ENCODE measurements at regions not wholly inside any gene's neighbourhood (a gene's known extent, or its start where the extent isn't known, plus 50 kb on each side); places are given as distances from the start of the nearest gene placed in this dataset.

GRCh38 chr12:84550518-84550917 is 362.1 kb downstream of the SLC6A15 start:
- H2BK15ac ChIP-seq (ENCODE audit: low read length) = no peak overlapping the region
- H3K4me1 ChIP-seq (ENCODE audit: control insufficient read depth in 2 of 2, insufficient read depth in 1 of 2, low read depth in 1 of 2, low read length in 2 of 2) = no peaks in the 10 kb centered on the region
- H3K27ac ChIP-seq (replicated peaks; ENCODE audit: low read length) = no peak overlapping the region
- no peak overlapping the region for H2BK120ac ChIP-seq (ENCODE audit: low read depth, low read length)
- H4K91ac ChIP-seq (ENCODE audit: low read depth, low read length, poor library complexity) = no peak overlapping the region
- no CpG with 5 or more reads among the region's 1 CpG for WGBS, 2 donors (ENCODE audit: extremely low coverage in 2 of 2, insufficient read length in 2 of 2, insufficient replicate concordance in 1 of 2)
- no peak overlapping the region for H3K9ac ChIP-seq (ENCODE audit: low read depth, low read length, poor library complexity)
- no peaks in the 10 kb centered on the region for H3K9me3 ChIP-seq (replicated peaks in 1 of 2; ENCODE audit: control insufficient read depth in 2 of 2, insufficient read depth in 1 of 2, low read depth in 1 of 2, low read length in 2 of 2)
- H3K18ac ChIP-seq (ENCODE audit: low read length) = no peak overlapping the region
- no peak overlapping the region for H3K4me2 ChIP-seq (ENCODE audit: insufficient read depth, low read length, poor library complexity, severe bottlenecking)
- no peak overlapping the region for H3K4me3 ChIP-seq (ENCODE audit: low read length in 2 of 2)
- no peak overlapping the region for H4K8ac ChIP-seq (ENCODE audit: low read depth, low read length)
- H2AK5ac ChIP-seq (ENCODE audit: low read depth, low read length) = no peak overlapping the region
- no peak overlapping the region for H3K4ac ChIP-seq (ENCODE audit: low read length)
- H2AFZ ChIP-seq (ENCODE audit: low read length) = peak overlapping the region; percentile 55
- no peak for DNase-seq (ENCODE audit: low spot score)
- H3K14ac ChIP-seq (ENCODE audit: low read length) = no peak overlapping the region
- no peak overlapping the region for H2BK12ac ChIP-seq (ENCODE audit: low read length)
- H2BK5ac ChIP-seq (ENCODE audit: low read length) = no peak overlapping the region
- no peaks in the 10 kb centered on the region for H3K36me3 ChIP-seq (replicated peaks in 1 of 2; ENCODE audit: control insufficient read depth in 2 of 2, insufficient read depth in 2 of 2, low read length in 2 of 2)
- H3K27me3 ChIP-seq (ENCODE audit: control insufficient read depth in 3 of 3, insufficient read depth in 3 of 3, low read depth in 1 of 3, low read length in 3 of 3) = no peaks in the 10 kb centered on the region
- H3K23ac ChIP-seq (ENCODE audit: low read depth, low read length, poor library complexity) = no peak overlapping the region
- H3K79me1 ChIP-seq (ENCODE audit: low read depth, low read length) = no peaks in the 10 kb centered on the region

GRCh38 chr12:84542289-84542688 is 370.3 kb downstream of the SLC6A15 start:
- Histone ChIP-seq H3K4me2 (ENCODE audit: insufficient read depth, low read length, poor library complexity, severe bottlenecking) (no peak overlapping the region), H3K27ac (replicated peaks; ENCODE audit: low read length) (no peak overlapping the region), H3K9me3 (replicated peaks in 1 of 2; ENCODE audit: control insufficient read depth in 2 of 2, insufficient read depth in 1 of 2, low read depth in 1 of 2, low read length in 2 of 2) (no peaks in the 10 kb centered on the region), H3K14ac (ENCODE audit: low read length) (no peak overlapping the region), H4K91ac (ENCODE audit: low read depth, low read length, poor library complexity) (no peak overlapping the region), H2BK12ac (ENCODE audit: low read length) (no peak overlapping the region), H2AK5ac (ENCODE audit: low read depth, low read length) (no peak overlapping the region), H3K9ac (ENCODE audit: low read depth, low read length, poor library complexity) (no peak overlapping the region), H2BK15ac (ENCODE audit: low read length) (no peak overlapping the region), H3K27me3 (ENCODE audit: control insufficient read depth in 3 of 3, insufficient read depth in 3 of 3, low read depth in 1 of 3, low read length in 3 of 3) (no peaks in the 10 kb centered on the region), H3K23ac (ENCODE audit: low read depth, low read length, poor library complexity) (no peak overlapping the region), H2BK120ac (ENCODE audit: low read depth, low read length) (no peak overlapping the region), H3K36me3 (replicated peaks in 1 of 2; ENCODE audit: control insufficient read depth in 2 of 2, insufficient read depth in 2 of 2, low read length in 2 of 2) (no peaks in the 10 kb centered on the region), H3K4ac (ENCODE audit: low read length) (no peak overlapping the region), H3K79me1 (ENCODE audit: low read depth, low read length) (no peaks in the 10 kb centered on the region), H3K4me1 (ENCODE audit: control insufficient read depth in 2 of 2, insufficient read depth in 1 of 2, low read depth in 1 of 2, low read length in 2 of 2) (no peaks in the 10 kb centered on the region), H3K18ac (ENCODE audit: low read length) (no peak overlapping the region), H2AFZ (ENCODE audit: low read length) (no peak overlapping the region), H3K4me3 (ENCODE audit: low read length in 2 of 2) (no peak overlapping the region), H4K8ac (ENCODE audit: low read depth, low read length) (no peak overlapping the region), H2BK5ac (ENCODE audit: low read length) (no peak overlapping the region)
- DNase-seq (ENCODE audit: low spot score) = no peak

GRCh38 chr12:84537666-84538065 is 374.9 kb downstream of the SLC6A15 start:
- Histone ChIP-seq H2BK12ac (ENCODE audit: low read length) (no peak overlapping the region), H3K4me2 (ENCODE audit: insufficient read depth, low read length, poor library complexity, severe bottlenecking) (no peak overlapping the region), H2AFZ (ENCODE audit: low read length) (no peak overlapping the region), H3K27me3 (ENCODE audit: control insufficient read depth in 3 of 3, insufficient read depth in 3 of 3, low read depth in 1 of 3, low read length in 3 of 3) (no peaks in the 10 kb centered on the region), H3K9me3 (replicated peaks in 1 of 2; ENCODE audit: control insufficient read depth in 2 of 2, insufficient read depth in 1 of 2, low read depth in 1 of 2, low read length in 2 of 2) (no peaks in the 10 kb centered on the region), H3K4ac (ENCODE audit: low read length) (no peak overlapping the region), H2BK15ac (ENCODE audit: low read length) (no peak overlapping the region), H3K14ac (ENCODE audit: low read length) (no peak overlapping the region), H2BK5ac (ENCODE audit: low read length) (no peak overlapping the region), H3K27ac (replicated peaks; ENCODE audit: low read length) (no peak overlapping the region), H3K4me3 (ENCODE audit: low read length in 2 of 2) (no peak overlapping the region), H3K79me1 (ENCODE audit: low read depth, low read length) (no peaks in the 10 kb centered on the region), H2AK5ac (ENCODE audit: low read depth, low read length) (no peak overlapping the region), H3K36me3 (replicated peaks in 1 of 2; ENCODE audit: control insufficient read depth in 2 of 2, insufficient read depth in 2 of 2, low read length in 2 of 2) (no peaks in the 10 kb centered on the region), H3K23ac (ENCODE audit: low read depth, low read length, poor library complexity) (no peak overlapping the region), H3K4me1 (ENCODE audit: control insufficient read depth in 2 of 2, insufficient read depth in 1 of 2, low read depth in 1 of 2, low read length in 2 of 2) (no peaks in the 10 kb centered on the region), H4K8ac (ENCODE audit: low read depth, low read length) (no peak overlapping the region), H3K9ac (ENCODE audit: low read depth, low read length, poor library complexity) (no peak overlapping the region), H3K18ac (ENCODE audit: low read length) (no peak overlapping the region), H4K91ac (ENCODE audit: low read depth, low read length, poor library complexity) (no peak overlapping the region), H2BK120ac (ENCODE audit: low read depth, low read length) (no peak overlapping the region)
- DNase-seq (ENCODE audit: low spot score) = no peak
- no CpG with 5 or more reads among the region's 1 CpG for WGBS, 2 donors (ENCODE audit: extremely low coverage in 2 of 2, insufficient read length in 2 of 2, insufficient replicate concordance in 1 of 2)

GRCh38 chr12:84512751-84513150 is 399.8 kb downstream of the SLC6A15 start:
- no peaks in the 10 kb centered on the region for H3K27me3 ChIP-seq (ENCODE audit: control insufficient read depth in 3 of 3, insufficient read depth in 3 of 3, low read depth in 1 of 3, low read length in 3 of 3)
- H2BK5ac ChIP-seq (ENCODE audit: low read length) = no peak overlapping the region
- H3K23ac ChIP-seq (ENCODE audit: low read depth, low read length, poor library complexity) = no peak overlapping the region
- no CpG with 5 or more reads among the region's 2 CpGs for WGBS, 2 donors (ENCODE audit: extremely low coverage in 2 of 2, insufficient read length in 2 of 2, insufficient replicate concordance in 1 of 2)
- no peak overlapping the region for H3K27ac ChIP-seq (replicated peaks; ENCODE audit: low read length)
- no peak overlapping the region for H2BK120ac ChIP-seq (ENCODE audit: low read depth, low read length)
- H3K79me1 ChIP-seq (ENCODE audit: low read depth, low read length) = no peaks in the 10 kb centered on the region
- H4K91ac ChIP-seq (ENCODE audit: low read depth, low read length, poor library complexity) = no peak overlapping the region
- no peaks in the 10 kb centered on the region for H3K36me3 ChIP-seq (replicated peaks in 1 of 2; ENCODE audit: control insufficient read depth in 2 of 2, insufficient read depth in 2 of 2, low read length in 2 of 2)
- no peak overlapping the region for H3K4me3 ChIP-seq (ENCODE audit: low read length in 2 of 2)
- no peak overlapping the region for H2BK12ac ChIP-seq (ENCODE audit: low read length)
- H3K4me2 ChIP-seq (ENCODE audit: insufficient read depth, low read length, poor library complexity, severe bottlenecking) = no peak overlapping the region
- no peak for DNase-seq (ENCODE audit: low spot score)
- no peak overlapping the region for H3K9ac ChIP-seq (ENCODE audit: low read depth, low read length, poor library complexity)
- H2AK5ac ChIP-seq (ENCODE audit: low read depth, low read length) = no peak overlapping the region
- no peak overlapping the region for H3K14ac ChIP-seq (ENCODE audit: low read length)
- H2AFZ ChIP-seq (ENCODE audit: low read length) = no peak overlapping the region
- no peaks in the 10 kb centered on the region for H3K9me3 ChIP-seq (replicated peaks in 1 of 2; ENCODE audit: control insufficient read depth in 2 of 2, insufficient read depth in 1 of 2, low read depth in 1 of 2, low read length in 2 of 2)
- H3K4ac ChIP-seq (ENCODE audit: low read length) = no peak overlapping the region
- no peak overlapping the region for H3K18ac ChIP-seq (ENCODE audit: low read length)
- H4K8ac ChIP-seq (ENCODE audit: low read depth, low read length) = no peak overlapping the region
- H3K4me1 ChIP-seq (ENCODE audit: control insufficient read depth in 2 of 2, insufficient read depth in 1 of 2, low read depth in 1 of 2, low read length in 2 of 2) = no peaks in the 10 kb centered on the region
- H2BK15ac ChIP-seq (ENCODE audit: low read length) = no peak overlapping the region

Data from neuronal stem cell (in vitro differentiated cells).